Loucy (cell line): ENCODE measurements at regions not wholly inside any gene's neighbourhood (a gene's known extent, or its start where the extent isn't known, plus 50 kb on each side); places are given as distances from the start of the nearest gene placed in this dataset.

Source experiments
- H2AFZ ChIP-seq: fragments of 200-600 bp; sonication (generic); 2 replicates; pipeline ENCODE4 v1.6.0; 2016; ENCODE audit warnings: antibody characterized with exemption, mild to moderate bottlenecking, low read length, moderate library complexity
- H3F3A ChIP-seq: fragments of 200-600 bp; 2 replicates; pipeline ENCODE4 v1.6.0; 2016; ENCODE audit warnings: antibody characterized with exemption, low read depth, mild to moderate bottlenecking
- H3K27me3 ChIP-seq: fragments of 200-600 bp; sonication (generic); 2 replicates; pipeline ENCODE4 v1.6.1; 2014; ENCODE audit warnings: low read length, mild to moderate bottlenecking; ENCODE audit not compliant: insufficient read depth, poor library complexity, severe bottlenecking
- H3K36me3 ChIP-seq: fragments of 200-600 bp; sonication (generic); 2 replicates; pipeline ENCODE4 v1.6.1; 2016; ENCODE audit warnings: low read length; ENCODE audit not compliant: insufficient read depth
- H3K4me1 ChIP-seq: fragments of 200-600 bp; sonication (generic); 2 replicates; pipeline ENCODE4 v1.5.1; 2014; ENCODE audit warnings: low read length, mild to moderate bottlenecking; ENCODE audit not compliant: insufficient read depth, poor library complexity, severe bottlenecking
- H3K4me2 ChIP-seq: fragments of 200-600 bp; sonication (generic); 2 replicates; pipeline ENCODE4 v1.6.0; 2014; ENCODE audit warnings: antibody characterized with exemption, low read length, low read depth, mild to moderate bottlenecking; ENCODE audit not compliant: poor library complexity, severe bottlenecking
- H3K4me3 ChIP-seq: fragments of 200-600 bp; sonication (generic); 2 replicates; pipeline ENCODE4 v1.5.1; 2014; ENCODE audit warnings: low read length, mild to moderate bottlenecking, mixed read lengths; ENCODE audit not compliant: poor library complexity, severe bottlenecking
- H3K79me2 ChIP-seq: fragments of 200-600 bp; sonication (generic); 2 replicates; pipeline ENCODE4 v1.6.1; 2014; ENCODE audit warnings: low read length; ENCODE audit not compliant: insufficient read depth
- H3K9ac ChIP-seq: fragments of 200-600 bp; sonication (generic); 2 replicates; pipeline ENCODE4 v1.6.0; 2014; ENCODE audit warnings: mild to moderate bottlenecking, low read depth, low read length, moderate library complexity; ENCODE audit not compliant: poor library complexity, severe bottlenecking
- H3K9me2 ChIP-seq: fragments of 200-600 bp; sonication (generic); replicated peaks from 2 replicates; pipeline ENCODE4 v1.6.1; 2016; ENCODE audit warnings: low read depth, low read length, mixed read lengths
- H3K9me3 ChIP-seq: fragments of 200-600 bp; sonication (generic); 2 replicates; pipeline ENCODE4 v1.6.1; 2014; ENCODE audit warnings: mild to moderate bottlenecking, antibody characterized with exemption, low read length, low read depth; ENCODE audit not compliant: insufficient read depth
- H4K20me1 ChIP-seq: fragments of 200-600 bp; sonication (generic); 2 replicates; pipeline ENCODE4 v1.6.0; 2014; ENCODE audit warnings: antibody characterized with exemption, low read length, mild to moderate bottlenecking; ENCODE audit not compliant: insufficient read depth, poor library complexity, severe bottlenecking
- CTCF ChIP-seq: fragments of 200-600 bp; sonication (generic); conservative IDR thresholded peaks from 2 replicates; pipeline ENCODE4 v1.5.1; 2014; ENCODE audit warnings: mild to moderate bottlenecking, antibody characterized with exemption, low read length
- EZH2phosphoT487 ChIP-seq: fragments of 200-600 bp; IDR thresholded peaks from 2 replicates; pipeline ENCODE4 v1.6.1; 2018; ENCODE audit warnings: antibody characterized with exemption, mild to moderate bottlenecking, moderate library complexity, borderline replicate concordance

- Histone ChIP-seq H3K36me3 (no peaks in the 10 kb centered on the region), H3K9ac (no peak overlapping the region), H3K79me2 (no peaks in the 10 kb centered on the region), H3F3A (no peaks in the 10 kb centered on the region), H3K9me3 (no peaks in the 10 kb centered on the region), H3K4me2 (no peak overlapping the region), H2AFZ (no peak overlapping the region), H3K9me2 (no peaks in the 10 kb centered on the region), H3K27me3 (no peaks in the 10 kb centered on the region), H3K4me1 (no peaks in the 10 kb centered on the region), H3K4me3 (no peak overlapping the region), H4K20me1 (no peaks in the 10 kb centered on the region)
- TF ChIP-seq CTCF (no peak), EZH2phosphoT487 (no peak)
Measured at GRCh38 chr1:69404486-69404885, 163.2 kb upstream of the LRRC7 start.

GRCh38 chr1:69406244-69406643, 161.5 kb upstream of the LRRC7 start:
- Histone ChIP-seq H3K9me2 (no peaks in the 10 kb centered on the region), H3K27me3 (no peaks in the 10 kb centered on the region), H2AFZ (no peak overlapping the region), H3K4me2 (no peak overlapping the region), H3K79me2 (no peaks in the 10 kb centered on the region), H3K9ac (no peak overlapping the region), H3K4me3 (no peak overlapping the region), H3K36me3 (no peaks in the 10 kb centered on the region), H3F3A (no peaks in the 10 kb centered on the region), H3K9me3 (no peaks in the 10 kb centered on the region), H3K4me1 (no peaks in the 10 kb centered on the region), H4K20me1 (no peaks in the 10 kb centered on the region)
- no peak for TF ChIP-seq CTCF

GRCh38 chr1:69409731-69410456, 157.8 kb upstream of the LRRC7 start:
- H2AFZ ChIP-seq = no peak overlapping the region
- no peaks in the 10 kb centered on the region for H3K27me3 ChIP-seq
- no peak overlapping the region for H3K4me3 ChIP-seq
- no peaks in the 10 kb centered on the region for H3F3A ChIP-seq
- H3K4me1 ChIP-seq = no peaks in the 10 kb centered on the region
- H3K36me3 ChIP-seq = no peaks in the 10 kb centered on the region
- H3K4me2 ChIP-seq = no peak overlapping the region
- H3K9ac ChIP-seq = no peak overlapping the region
- no peaks in the 10 kb centered on the region for H3K79me2 ChIP-seq
- H3K9me2 ChIP-seq = no peaks in the 10 kb centered on the region
- no peaks in the 10 kb centered on the region for H3K9me3 ChIP-seq
- TF ChIP-seq CTCF = no peak
- no peak for TF ChIP-seq EZH2phosphoT487
- no peaks in the 10 kb centered on the region for H4K20me1 ChIP-seq
